ENCODE measurements at regions not wholly inside any gene's neighbourhood (a gene's known extent, or its start where the extent isn't known, plus 50 kb on each side); places are given as distances from the start of the nearest gene placed in this dataset.
"Not testable (repeated sequence)": the region's sequence is repeated elsewhere in the genome, so short reads cannot be mapped to it uniquely, and the experiment has no call there.

GRCh38 chr11:95432714-95433503 is 201.9 kb upstream of the SESN3 start:
- no peak for DNase-seq

GRCh38 chr11:95429376-95429907 is 198.4 kb upstream of the SESN3 start:
- DNase-seq = no peak

GRCh38 chr11:95426823-95427462 is 195.9 kb upstream of the SESN3 start:
- no peak for DNase-seq

- DNase-seq = no peak
Observed at GRCh38 chr11:95419915-95420314, 188.9 kb upstream of the SESN3 start.

- no peak for DNase-seq
Observed at GRCh38 chr11:95418916-95419315, 187.9 kb upstream of the SESN3 start.

GRCh38 chr11:95417832-95418231 is 186.8 kb upstream of the SESN3 start:
- no peak for DNase-seq

- peak in 1 of 2 donors; percentile 5 for DNase-seq
Observed at GRCh38 chr11:95415837-95416304, 184.9 kb upstream of the SESN3 start.

- no peak for DNase-seq
Observed at GRCh38 chr11:95414217-95414616, 183.2 kb upstream of the SESN3 start.

- no peak for DNase-seq
Observed at GRCh38 chr11:95413761-95414160, 182.8 kb upstream of the SESN3 start.

GRCh38 chr11:95413021-95413420 is 182.0 kb upstream of the SESN3 start:
- no peak for DNase-seq

- DNase-seq = no peak
Observed at GRCh38 chr11:95412074-95412473, 181.1 kb upstream of the SESN3 start.

GRCh38 chr11:95410707-95411106 is 179.7 kb upstream of the SESN3 start:
- not testable (repeated sequence) for DNase-seq

- DNase-seq = no peak
Observed at GRCh38 chr11:95406271-95406670, 175.3 kb upstream of the SESN3 start.

- no peak for DNase-seq
Observed at GRCh38 chr11:95404370-95404769, 173.4 kb upstream of the SESN3 start.

- no peak for DNase-seq
Observed at GRCh38 chr11:95398437-95399112, 167.6 kb upstream of the SESN3 start.

- DNase-seq = no peak
Observed at GRCh38 chr11:95392644-95393043, 161.6 kb upstream of the SESN3 start.

GRCh38 chr11:95389427-95389826 is 158.4 kb upstream of the SESN3 start:
- no peak for DNase-seq

- DNase-seq = no peak
Observed at GRCh38 chr11:95388086-95388485, 157.1 kb upstream of the SESN3 start.

- DNase-seq = no peak
Observed at GRCh38 chr11:95387325-95387724, 156.3 kb upstream of the SESN3 start.

GRCh38 chr11:95385577-95385976 is 154.6 kb upstream of the SESN3 start:
- no peak for DNase-seq

- no peak for DNase-seq
Observed at GRCh38 chr11:95379479-95379878, 148.5 kb upstream of the SESN3 start.

GRCh38 chr11:95378789-95379188 is 147.8 kb upstream of the SESN3 start:
- DNase-seq = no peak

- DNase-seq = no peak
Observed at GRCh38 chr11:95378111-95378510, 147.1 kb upstream of the SESN3 start.

- no peak for DNase-seq
Observed at GRCh38 chr11:95375886-95376285, 144.9 kb upstream of the SESN3 start.

Data from CD4-positive, alpha-beta T cell treated with Interferon alpha-2 for 1 hour (primary cell).